SW 1271 (cell line): ENCODE measurements at regions not wholly inside any gene's neighbourhood (a gene's known extent, or its start where the extent isn't known, plus 50 kb on each side); places are given as distances from the start of the nearest gene placed in this dataset.

Source experiments
- DNase-seq, 2 experiments: peaks; one replicate each; lab custom pipeline; 2025; lab: John Stamatoyannopoulos, UW

DNA sequence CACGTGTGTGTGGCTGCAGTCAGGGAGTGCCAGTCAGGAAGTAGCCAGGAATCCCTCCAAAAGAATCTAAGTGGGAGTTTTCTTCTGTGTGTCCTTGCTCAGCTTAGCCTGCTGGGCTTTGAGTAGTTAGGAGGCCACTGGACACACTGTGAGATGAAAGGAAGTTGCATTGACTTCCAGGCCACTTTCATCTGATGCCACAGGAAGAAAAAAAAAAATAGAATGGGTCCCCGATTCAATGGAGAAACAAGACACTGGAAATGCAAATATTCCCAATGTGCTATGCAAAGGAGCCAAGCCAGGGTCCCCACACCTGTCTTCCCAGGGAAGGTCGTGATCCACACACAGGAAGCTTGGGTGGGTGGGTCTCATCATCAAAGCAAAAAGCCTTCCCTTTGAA lies 95.6 kb upstream of the E2F8 start:
- DNase-seq: no peak

DNA sequence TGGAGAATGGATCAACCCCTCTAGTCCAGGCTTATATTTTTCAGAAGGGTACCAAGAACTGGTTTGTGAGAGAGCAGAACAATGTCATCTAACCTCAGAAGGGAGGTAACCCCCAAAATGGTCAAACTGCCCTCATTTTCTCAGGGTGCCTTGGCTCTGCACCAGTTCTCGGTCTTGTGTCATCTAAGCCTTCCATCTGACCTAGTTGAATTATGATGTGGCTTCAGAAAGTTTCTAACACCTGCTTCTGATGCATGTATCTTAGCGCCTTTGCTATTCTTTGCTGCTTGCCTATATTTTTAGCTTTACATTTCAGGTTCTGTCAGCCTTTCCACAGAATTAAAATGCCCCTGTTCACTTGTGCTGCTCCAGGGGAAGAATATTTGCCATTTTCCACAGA lies 91.7 kb upstream of the E2F8 start:
- DNase-seq: no peak

DNA sequence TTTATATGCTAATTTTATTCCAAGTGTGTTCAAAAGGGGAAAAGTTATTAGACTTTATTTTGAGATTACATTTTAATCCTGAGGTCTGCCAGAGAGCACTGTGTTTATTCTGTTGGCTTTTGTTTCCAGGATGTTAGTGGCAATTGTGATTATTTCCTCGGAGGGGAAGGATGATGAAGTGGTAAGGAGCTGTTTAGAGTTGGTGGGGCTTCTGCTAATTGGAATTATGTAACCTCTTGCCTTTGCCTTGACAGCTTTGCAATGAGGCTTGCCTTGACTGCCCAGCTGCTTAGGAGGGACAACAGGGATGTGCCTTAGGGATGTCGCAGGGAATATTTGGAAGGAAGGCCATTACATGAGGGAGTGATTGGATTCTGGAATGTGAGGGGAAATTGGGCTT lies 89.7 kb upstream of the E2F8 start:
- DNase-seq: no peak

DNA sequence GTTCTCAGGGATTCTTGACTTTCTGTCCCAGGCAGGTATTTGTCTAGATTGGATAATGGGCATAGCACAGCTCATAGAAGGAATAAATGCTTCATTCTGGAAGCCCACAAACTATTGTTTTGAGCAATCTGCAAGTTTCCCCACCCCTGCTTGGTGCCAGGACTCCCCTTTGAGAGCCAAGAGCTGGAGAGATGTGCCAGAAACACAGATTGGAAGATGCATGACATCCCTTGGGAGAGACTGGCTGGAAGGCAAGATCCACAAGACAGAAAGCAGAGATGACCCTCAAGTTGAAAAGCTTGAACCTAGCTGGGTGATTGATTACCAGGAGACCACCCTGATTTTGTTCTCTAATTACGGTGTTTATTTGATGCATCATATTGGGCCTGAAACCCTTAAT lies 89.2 kb upstream of the E2F8 start:
- no peak for DNase-seq

DNA sequence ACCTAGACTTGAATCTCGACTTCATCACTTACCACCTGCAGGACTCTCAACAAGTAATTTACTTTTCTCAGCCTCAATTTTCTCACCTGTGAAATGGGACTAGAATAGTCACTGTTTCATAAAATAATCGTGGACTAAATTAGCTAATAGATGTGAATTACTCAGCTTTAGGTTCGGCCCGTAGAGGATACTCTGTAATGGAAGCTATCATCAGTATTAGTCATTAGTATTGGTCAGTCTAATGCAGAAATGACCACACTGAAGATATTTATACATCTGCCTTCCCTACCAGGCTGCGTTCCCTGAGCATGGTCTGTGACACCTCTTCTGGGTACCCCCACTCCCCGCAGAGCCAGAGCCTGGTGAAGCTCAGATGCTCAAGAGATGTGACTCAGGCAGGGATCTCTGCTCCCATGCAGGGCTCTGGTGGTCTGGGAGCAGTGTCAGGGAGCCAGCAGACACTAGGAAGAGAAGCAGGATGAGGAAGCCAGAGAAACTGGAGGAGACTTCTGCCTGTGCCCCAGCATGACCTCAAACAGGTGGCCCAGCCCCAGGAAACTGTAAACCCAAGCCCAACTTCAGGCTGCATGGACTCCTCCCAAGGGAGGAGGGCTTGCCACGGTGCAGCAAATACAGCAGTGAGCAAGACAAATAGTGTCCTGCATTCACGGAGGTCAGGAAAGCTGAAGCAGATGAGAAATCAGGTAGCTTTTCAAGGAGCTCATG lies 88.0 kb upstream of the E2F8 start:
- no peak for DNase-seq

DNA sequence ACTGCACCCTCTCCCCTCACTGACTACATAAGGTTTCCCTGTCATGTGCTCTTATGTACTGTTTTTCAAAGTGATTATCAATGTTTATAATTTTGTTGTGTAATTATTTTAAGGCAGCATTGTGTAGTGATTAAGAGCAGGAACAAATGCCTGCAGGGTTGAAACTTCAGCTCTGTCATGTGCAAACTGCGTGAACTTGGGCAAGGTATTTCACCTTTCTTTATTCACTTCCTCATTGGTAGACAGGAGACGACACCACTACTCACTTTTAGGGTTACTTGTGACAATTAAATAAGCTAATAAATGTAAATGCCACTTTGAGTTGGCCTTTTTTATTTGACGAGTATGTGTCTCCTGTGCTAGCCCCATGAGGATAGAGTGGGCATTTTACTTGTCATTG lies 86.5 kb upstream of the E2F8 start:
- DNase-seq: no peak

DNA sequence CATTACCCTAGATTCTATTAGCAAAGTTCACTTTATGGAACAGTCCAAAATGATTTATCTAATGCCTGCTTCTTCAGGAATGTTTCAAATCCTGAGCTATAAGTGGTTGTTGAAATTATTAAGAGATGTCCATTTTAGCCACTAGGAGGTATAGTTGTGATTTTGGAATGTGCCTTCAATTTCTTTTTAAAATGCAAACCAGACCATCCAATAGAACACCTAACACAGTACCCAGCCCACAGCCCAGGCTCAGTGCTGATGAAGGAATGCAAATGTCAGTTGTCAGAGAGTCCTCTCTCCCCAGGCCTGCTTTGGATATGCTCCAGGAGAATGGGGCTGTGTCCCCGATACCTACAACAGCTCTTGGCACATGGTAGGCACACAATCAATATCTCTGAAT lies 85.8 kb upstream of the E2F8 start:
- DNase-seq: peak in 1 of 2 experiments; percentile 9

DNA sequence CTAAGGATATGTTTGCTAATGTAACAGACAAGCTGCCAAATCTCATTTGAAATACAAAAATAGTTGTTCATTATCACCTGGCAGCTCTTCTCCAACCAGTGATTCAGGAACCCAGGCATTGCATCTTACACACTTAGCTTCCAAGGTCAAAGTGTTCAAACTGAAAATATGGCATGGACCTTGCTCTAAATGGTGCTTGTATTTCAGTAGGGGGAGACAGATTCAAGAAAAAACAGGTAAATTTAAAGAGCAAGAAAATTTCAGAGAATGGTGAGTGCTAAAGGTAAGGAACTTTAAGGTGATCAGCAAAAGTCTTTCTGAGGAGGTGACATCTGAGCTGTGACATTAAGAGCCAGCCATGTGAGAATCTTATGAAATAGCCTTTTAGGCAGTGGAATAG lies 82.8 kb upstream of the E2F8 start:
- peak in 1 of 2 experiments; percentile 3 for DNase-seq

DNA sequence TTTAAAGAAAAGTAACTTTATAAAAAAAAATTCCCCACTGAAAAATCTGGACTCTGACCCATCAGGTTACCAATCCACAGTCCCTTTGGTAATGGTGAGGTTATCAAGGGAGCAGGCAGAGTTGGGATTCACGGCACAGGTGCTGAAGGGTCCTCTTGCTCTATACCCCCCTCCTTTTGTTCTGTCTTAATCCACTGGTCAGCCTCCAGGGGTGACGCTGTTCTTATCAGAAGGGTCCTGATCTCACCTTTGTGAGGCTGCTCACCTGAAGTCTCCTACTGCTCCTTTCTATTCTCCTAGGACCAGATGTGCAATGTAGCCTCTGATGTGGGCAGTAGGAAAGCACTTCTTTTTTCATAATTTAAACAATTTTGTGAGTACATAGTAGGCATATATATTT lies 80.6 kb upstream of the E2F8 start:
- DNase-seq: no peak

DNA sequence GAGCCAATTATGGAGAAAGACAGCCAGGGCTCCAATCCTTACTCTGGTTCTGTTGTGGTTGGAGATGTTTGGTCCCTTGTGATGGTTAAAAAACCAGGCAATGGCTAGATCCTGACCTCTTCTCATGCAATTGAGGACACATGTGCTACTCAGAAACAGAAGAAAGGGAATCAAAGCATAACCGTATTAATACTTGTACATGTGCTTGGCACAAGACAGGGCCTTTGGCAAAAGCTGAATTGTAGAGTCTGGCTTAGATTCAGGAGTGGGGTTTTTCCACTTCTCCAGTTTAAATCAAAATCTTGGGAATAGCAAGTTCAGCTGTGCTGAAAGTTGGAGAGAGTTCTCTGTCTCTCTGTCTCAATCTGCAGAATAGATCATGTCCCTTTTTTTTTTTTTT lies 80.1 kb upstream of the E2F8 start:
- no peak for DNase-seq

DNA sequence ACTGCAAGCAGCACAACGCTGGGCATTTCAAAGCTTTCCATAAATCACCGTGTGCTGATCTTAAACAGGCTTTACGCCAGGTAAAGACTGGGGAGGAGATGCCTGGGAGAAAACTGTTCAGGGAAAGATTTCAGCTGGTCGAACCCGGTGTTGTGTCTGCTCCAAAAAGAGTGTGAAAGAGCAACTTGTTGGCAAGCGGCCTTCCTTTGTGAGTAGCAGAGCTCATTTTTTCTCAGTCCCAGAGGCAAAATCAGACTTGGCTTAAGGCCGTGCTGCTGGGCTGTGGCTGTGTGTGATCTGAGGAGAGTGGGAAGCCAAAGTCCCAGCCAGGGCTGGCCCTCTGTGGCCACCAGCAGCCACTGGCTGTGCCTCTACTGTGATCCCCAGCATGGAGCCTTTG lies 75.7 kb upstream of the E2F8 start:
- DNase-seq: no peak

DNA sequence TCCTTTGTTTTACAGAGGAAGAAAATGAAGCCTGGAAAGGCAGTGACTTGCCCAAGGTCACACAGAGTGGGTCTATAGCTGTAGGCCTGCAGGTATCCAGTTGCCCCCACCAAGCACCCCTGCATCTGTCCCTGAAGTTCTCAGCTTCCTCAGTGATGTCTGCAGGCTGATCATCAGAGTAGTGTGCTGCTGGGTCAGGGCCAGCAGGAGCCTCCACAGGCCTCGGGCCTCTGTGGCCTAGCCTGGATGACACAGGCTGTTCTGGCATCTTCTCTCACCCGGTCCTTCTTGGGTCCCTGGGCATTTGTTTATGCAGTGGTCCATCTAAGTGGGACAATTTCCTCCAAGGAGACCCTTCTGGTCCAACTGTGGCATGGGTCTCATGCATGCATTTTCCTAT lies 74.8 kb upstream of the E2F8 start:
- no peak for DNase-seq

DNA sequence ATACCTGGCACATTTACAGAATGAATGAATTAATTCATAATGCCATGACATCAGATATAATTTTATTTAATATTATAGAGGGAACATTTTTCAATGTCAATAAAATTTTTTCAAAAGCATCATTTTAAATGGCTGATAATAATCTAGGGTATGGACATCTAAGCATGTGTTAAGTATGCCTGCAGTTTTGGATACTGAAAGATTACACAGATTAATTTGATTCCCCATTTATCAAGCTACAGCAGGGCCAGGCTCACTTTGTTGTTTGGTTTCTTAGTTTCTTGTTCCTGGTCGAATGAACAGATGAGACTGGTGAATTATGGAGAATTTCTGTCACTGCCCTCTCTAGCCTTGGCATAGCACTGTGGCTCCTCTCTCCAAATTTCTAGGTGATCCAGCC lies 72.4 kb upstream of the E2F8 start:
- DNase-seq: no peak

DNA sequence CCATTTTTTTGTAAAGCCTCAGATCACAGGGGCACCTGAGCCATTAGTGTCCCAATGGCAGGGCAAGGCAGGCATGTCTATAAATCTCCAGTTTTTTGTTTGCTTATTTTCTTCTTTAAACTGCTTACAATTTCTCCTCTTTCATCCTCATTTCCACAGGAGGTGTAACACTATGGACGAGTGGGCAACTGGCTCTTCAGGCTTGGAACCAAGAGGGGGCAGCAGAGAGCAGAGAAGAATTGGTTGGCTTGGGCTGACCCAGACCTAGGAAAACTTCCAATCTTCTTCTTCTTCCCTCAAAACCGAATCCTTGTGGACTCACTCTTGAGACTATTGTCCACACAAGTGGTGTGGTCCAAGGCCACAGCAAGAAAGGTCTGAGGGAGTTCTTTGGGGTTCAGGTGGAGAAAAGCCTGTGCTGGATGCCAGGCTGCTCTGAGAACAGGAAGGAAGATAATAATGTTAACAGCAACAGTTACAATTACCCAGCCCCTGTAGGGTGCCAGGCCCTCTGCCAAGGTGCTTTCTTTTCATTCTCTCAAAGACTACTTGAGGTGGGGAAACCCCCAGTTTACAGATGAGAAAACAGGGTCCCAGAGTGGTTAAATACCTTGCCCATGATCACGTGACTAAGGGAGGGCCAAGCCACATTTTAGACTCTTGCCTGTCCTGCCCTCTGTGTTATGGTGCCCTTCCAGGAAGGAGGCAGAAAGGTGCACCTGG lies 70.7 kb upstream of the E2F8 start:
- DNase-seq: peak in 1 of 2 experiments; percentile 27

DNA sequence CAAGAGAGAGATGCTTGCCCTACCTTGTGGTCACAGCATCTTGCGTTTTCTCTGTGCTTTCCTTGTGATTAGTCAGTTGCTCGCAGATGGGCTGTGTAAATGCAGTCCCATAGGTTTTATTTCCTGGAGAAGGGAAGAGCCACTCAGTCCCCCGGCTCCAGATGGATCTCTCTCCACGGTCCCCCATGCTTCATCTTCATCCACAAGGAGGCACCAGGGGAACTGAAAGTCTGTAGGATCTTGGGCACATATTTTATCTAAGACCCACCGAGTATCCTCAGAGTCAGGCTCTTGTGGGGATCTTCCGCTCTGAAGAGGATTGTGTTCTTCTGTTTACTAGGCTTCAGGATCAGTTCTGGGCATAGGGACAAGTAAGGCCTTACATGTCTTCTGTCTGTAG lies 66.8 kb upstream of the E2F8 start:
- no peak for DNase-seq

DNA sequence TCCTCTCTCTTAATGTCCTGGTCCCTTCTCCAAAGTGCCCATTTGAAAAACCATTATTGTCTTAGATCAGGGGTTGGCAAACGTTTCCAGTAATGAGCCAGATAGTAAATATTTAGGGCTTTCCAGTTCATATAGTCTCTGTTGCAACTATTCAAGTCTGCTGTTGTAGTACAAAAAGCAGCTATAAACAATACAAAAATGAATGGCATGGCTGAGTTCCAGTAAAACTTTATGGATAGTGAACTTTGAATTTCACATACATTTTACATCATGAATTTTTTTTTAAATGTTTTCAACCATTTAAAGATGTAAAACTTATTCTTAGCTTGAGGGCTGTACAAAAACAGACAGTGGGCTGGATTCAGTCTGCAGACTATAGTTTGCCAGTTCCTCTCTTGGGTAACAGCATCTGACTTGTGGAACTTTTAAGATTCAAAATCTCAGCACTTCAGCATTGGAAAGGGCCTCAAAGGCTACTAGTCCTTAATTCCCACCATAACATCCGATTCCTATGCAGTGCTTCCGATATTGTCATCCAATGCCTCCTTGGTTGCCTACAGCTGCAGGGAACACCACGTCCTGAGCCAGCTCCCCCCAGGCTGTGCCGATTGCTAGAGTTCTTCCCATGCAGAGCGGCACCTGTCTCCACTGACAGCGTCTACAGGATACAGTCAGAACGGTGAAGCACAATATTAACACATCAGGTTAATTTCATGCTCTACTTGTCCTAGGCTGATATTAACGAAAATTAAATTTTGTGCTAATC lies 65.6 kb upstream of the E2F8 start:
- no peak for DNase-seq

DNA sequence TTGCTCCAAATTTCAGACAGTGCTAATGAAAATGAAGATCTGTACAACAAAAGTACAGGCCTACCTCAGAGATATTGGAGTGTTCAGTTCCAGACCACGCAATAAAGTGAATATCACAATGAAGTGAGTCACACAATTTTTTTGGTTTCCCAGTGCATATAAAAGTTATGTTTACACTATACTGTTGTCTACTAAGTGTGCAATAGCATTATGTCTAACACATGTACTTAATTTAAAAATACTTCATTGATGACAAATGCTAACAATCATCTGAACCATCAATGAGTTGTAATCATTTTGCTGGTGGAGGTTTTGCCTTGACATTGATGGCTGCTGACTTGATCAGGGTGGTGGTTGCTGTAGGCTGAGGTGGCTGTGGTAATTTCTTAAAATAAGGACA lies 60.6 kb upstream of the E2F8 start:
- DNase-seq: no peak

DNA sequence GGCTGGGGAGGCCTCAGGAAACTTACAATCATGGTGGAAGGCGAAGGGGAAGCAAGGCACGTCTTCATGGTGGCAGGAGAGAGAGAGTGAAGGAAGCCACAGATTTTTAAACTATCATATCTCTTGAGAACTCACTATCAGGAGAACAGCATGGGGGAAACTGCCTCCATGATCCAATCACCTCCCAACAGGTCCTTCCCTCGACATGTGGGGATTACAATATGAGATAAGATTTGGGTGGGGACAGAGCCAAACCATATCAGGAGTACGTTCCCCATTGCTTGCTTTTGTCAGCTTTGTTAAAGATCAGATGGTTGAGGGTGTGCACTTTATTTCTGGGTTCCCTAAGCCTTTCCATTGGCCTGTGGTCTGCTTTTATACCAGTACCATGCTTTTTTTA lies 53.7 kb upstream of the E2F8 start:
- no peak for DNase-seq

DNA sequence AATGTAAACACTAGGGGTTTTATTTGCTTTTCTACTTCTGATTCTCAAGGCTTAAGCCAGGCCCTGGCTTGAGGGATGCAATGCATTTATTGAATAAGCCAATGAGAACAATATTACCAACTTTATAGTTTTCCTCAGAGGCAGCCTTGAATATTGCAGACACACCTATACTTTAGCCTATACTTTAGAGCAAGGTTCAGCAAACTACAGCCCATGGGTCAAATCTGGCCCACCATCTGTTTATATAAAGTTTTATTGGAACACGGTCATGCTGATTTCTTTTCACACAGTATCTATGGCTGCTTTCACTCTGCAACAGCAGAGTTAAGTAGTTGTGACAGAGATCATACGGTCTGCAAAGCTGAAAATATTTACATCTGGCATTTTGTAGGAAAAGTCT lies 50.3 kb upstream of the E2F8 start:
- no peak for DNase-seq
